DMS153 treated with DMSO at 0.1 percent for 48 hours (cell line): ENCODE measurements at regions not wholly inside any gene's neighbourhood (a gene's known extent, or its start where the extent isn't known, plus 50 kb on each side); places are given as distances from the start of the nearest gene placed in this dataset.
"Not testable (repeated sequence)": the region's sequence is repeated elsewhere in the genome, so short reads cannot be mapped to it uniquely, and the experiment has no call there.

Experiments
- DNase-seq: peaks from one replicate; lab custom pipeline; 2025; ENCODE audit not compliant: unreplicated experiment; lab: John Stamatoyannopoulos, UW

DNA sequence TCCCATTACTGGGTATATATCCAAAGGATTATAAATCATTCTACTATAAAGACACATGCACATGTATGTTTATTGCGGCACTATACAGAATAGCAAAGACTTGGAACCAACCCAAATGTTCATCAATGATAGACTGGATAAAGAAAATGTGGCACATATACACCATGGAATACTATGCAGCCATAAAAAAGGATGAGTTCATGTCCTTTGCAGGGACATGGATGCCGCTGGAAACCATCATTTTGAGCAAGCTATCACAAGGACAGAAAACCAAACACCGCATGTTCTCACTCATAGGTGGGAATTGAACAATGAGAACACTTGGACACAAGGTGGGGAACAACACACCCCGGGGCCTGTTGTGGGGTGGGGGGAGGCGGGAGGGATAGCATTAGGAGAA is 57.0 kb upstream of the NEUROD1 start:
- DNase-seq = not testable (repeated sequence)

DNA sequence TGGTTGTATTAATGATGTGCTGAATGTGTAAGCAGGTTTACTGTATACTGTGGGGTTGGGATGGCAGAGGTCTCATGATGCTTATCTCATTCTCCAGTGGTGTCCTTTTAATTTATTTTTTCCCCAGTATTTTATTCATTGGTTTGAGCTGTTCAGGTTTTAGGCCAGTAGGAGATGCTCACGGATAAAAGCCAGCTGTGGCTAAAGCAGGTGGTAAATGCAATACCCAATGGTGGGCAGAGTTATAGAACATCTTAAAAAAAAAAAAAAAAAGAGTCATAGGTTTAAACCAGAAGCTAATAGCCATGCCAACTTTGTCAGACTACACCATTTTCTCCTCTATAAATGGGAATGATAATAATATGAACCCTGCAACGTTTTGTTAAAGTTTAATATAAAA is 57.8 kb upstream of the NEUROD1 start:
- DNase-seq = no peak

DNA sequence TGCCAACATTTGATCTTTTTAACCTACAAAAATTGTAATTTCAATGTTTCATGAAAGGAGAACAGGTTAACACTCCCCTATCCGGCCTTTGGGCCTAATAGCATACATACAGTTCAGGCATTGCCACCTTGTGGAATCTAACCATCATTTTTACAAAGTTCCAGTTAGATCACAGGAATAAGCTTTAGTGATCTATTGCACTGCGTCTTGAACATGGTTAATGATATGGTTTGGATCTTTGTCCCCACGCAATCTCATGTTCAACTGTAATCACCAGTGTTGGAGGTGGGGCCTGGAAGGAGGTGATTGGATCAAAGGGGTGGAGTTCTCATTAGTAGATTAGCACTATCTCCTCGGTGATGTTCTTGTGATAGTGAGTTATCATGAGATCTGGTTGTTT is 58.2 kb upstream of the NEUROD1 start:
- DNase-seq = no peak

DNA sequence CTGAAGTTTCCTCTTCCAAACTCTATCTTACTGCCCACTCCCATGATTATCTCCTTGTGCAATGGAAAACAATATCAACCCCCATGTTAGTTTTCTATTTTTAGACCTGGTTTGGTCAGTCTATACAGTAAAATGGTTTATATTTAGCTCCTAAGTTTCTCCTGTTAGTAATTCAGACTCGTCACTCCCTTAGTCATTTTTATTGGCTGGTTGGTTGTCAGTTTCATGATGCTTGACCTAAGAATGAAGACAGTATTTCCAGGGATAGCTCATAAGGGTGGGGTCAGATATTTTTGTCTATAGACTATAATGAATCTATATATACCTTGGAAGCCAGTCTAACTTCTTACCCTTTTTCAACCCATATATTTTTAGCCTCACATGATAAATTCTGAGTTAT is 61.4 kb upstream of the NEUROD1 start:
- no peak for DNase-seq

DNA sequence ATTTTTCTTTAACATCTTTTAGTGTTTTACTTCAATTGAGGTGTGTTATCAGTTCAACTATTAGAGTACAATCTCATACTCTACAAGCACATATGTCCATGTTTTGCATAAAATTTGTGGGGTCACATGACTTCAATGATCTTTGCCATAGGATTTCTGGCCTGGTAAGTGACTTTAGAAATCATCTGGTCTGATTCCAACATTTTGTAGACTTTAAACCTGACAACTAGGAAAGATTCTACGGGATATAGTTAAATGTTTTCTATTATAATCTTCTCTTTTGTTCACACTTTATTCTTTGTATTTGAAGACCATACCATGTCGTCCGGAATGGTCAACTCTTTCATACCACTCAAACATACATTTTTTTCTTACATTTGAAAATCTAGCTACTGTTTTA is 62.0 kb upstream of the NEUROD1 start:
- no peak for DNase-seq

DNA sequence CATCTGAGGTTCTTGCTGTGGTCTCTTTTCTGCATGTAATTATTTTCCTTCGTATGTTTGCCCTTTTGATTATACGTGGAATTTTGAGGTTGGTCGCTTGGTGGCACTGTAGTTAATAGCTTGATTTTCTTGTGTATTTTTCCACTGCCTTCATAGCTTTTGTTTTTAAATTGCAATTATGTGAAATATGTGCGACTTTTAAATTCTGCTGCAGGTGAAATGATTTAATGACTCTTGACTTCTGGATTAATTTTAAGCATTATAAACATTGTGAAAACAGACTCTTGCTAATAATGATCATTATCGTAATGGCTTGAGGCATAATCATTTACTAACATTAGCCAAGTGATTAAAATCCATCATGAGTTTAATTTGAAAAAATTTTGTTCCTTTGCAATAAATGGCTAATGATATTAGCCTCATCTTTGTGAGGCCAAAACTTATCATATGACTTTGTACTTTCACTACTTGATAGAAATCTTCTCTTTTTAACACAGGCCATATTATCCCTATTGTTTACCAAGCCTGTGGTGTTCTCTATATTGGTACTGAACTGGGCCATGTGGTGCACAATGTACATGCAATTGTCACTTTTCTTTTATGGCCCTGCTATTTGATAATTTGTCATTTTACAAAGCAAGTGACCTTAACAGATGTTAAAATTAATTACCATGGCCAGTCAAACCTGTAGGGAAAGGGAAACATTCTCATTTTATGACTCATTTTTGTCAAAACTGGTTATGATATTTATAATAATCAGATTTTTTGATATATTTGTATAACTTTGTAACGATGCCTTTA is 62.8 kb upstream of the NEUROD1 start:
- DNase-seq = peak; percentile 48

DNA sequence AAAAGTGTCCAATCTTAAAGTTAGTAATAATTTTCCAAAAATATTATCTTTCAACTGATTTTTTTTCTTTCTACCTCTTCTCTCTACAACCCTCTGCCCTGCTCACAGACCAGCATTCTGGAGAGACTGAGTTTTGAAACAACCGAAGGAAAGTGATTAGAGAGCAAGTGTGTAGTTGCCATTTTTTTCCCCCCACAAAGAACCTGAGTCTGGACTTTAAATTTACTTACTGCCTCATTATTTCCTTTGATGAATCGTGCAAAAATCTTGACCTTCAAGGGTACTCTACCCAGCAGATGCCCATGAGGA is 63.4 kb upstream of the NEUROD1 start:
- no peak for DNase-seq

DNA sequence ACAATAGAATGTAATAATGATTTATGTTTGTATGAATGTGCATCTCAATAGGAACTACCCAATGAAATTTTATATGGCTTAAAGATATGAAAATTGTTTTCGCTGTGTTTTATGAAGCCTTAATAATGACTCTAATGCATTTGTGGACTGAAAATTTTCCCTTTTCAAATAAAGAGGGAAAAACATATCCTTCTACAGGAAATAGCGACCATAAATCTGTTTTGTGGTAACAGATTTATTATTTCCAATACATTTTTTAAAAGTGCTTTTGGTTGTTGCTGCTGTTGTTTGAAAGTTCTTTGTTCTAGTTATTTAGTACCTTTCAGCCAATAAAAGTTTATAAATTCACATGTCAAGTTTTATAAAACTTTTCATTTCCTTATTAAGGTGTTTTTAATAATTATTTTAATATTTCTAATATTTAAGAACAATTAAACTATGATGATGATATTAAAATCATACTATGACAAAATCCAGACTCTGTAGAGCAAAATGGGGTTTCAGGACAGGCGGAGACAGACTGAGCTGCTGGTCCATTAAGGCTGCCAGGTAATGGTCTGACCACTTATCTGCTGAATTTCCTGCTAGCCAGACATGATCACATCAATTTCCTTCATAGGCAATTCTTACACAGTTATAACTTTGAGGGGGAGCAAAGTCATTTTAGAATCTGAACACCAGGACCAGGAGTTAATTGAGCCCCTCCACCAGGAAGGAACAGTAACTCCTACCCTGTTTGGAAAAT is 65.7 kb upstream of the NEUROD1 start:
- DNase-seq = no peak

DNA sequence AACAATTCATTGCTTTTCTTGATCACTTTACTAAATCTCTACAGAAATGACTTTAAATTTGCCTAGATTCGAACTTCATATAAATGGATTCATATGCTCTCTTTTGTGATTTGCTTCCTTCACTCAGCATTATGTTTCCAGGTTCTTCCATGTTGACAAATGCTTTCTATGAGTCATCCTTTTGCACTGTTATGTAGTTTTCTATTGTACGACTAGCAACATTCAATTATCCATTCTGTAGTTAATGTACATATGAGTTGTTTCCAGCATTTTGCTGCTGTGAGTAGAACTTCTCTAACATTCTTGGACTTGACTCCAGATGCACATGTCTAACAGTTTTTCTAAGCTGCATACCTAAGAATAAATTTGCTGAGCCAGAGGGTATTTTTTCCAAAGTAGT is 66.5 kb upstream of the NEUROD1 start:
- no peak for DNase-seq

DNA sequence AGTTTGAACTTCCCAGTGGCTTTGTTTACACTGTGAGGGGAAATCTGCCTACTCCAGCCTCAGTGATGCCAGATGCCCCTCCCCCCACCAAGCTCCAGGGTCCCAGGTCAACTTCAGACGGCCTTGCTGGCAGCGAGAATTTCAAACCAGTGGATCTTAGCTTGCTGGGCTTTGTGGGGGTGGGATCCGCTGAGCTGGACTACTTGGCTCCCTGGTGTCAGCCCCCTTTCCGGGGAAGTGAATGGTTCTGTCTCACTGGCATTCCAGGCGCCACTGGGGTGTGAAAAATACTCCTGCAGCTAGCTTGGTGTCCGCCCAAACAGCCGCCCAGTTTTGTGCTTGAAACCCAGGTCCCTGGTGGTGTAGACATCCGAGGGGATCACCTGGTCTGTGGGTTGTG is 70.0 kb upstream of the NEUROD1 start:
- DNase-seq = no peak

DNA sequence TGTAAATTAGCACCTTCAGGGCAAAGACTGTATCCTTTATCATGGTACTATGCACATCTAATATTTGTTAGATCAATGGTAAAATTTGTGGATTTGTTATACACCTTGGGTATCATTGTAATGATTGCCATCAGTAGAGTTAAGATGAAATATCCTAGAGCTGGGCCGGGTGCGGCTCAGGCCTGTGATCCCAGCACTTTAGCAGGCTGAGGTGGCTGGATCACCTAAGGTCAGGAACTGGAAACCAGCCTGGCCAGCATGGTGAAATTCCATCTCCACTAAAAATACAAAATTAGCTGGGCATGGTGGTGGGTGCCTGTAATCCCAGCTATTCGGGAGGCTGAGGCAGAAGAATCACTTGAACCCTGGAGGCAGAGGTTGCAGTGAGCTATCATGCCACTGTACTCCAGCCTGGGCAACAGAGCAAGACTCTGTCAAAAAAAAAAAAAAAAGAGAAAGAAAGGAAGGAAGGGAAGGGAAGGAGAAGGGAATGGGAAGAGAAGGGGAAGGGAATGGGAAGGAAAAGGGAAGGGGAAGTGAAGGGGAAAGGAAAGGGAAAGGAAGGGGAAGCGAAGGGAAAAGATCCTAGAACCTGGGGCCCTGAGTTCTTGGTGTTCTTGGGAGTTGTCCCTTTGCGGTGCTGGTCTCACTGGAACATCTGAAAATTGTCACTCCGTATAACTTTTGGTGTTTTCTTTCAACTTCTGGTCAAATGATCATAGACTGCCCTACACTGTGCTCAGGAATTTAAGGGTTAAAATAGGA is 71.1 kb upstream of the NEUROD1 start:
- no peak for DNase-seq

DNA sequence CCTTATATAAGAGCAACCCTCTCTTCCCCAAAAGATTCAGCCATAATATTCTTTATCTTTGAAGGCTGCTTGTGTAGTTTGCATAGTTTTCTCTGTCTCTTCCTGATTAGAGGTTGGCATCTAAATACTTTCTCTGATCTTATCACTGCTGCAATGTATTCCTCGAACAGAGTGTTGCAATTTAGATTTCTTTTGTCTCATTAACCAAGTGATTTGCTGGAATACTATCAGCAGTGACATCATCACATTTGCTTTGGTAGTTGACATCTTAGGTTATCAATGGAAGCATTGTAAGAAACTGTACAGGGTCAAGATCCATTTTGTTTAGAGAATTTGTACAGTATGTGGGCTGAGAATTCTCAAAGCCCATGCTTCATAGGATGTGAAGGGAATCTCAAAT is 72.0 kb upstream of the NEUROD1 start:
- DNase-seq = no peak

DNA sequence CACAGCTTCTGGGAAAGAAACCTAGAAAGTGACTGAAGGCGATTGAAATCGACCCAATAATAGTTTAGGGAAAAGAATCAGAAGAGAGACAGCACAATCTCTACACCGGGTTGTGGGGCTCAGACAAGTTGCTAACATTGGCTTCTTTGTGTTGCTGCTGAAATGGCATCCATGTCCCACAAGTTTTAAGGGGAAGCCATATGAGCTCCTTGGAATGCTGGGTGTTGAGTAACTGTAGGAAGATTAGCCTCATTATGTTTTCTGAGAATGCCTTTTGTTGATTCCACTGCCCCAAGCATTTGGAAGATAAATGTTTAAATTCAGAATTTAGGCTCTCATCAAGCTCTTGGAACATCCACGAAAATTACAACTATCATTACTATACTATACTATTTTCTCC is 73.4 kb upstream of the NEUROD1 start:
- DNase-seq = no peak

DNA sequence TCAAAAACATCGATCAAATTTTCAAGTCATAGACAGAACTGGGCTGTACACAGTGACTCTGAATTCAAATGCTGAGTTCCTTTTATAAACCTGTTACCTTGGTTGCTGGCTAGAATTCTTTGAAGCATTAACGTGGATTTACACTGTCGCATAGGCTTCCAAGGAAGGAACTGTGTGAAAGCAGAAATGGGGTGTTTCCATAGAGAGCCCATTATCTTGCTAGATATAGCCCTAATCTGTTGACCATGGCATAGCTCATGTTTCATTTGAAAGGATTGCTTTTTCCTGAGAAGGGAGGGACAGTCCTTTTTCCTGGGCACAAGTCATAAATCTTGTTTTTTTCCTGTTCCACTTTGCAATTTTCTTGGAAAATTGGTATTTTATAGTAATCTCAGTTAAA is 73.8 kb upstream of the NEUROD1 start:
- no peak for DNase-seq

DNA sequence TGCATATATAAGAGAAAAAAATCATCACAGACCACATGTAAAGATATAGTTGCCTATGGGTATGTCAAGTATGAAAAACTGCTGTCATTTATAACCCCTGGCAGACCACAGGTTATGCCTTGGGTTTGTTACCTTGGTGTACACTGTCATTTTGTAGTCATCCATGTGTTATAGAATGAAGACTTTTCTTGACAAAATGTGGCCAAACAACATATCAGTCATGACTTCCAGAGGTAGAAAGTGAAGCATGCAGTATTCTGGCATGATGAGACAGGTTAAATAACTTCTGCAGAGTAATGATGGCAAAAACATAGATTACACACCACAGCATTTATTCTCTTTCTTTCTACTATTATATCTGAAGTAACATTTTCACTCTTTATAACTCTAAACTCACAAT is 74.9 kb upstream of the NEUROD1 start:
- DNase-seq = no peak

DNA sequence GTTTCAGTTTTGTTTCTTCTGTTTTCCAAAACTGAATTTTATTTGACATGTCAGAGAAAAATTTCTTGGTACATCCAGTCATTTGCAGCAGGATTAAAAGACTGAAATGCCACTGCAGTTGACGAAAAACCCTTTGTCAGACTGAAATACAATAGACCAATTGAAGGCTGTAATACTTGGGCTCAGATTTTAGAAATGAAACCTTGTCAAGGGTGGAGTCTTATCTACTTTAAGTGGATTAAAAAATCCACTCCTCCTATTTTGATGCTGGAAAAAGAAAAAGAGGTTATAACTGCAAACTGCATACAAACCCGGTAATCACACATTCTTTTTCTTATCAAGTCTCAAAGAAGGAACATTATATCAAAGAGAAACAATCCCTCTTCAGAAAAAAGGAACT is 80.2 kb upstream of the NEUROD1 start:
- no peak for DNase-seq

DNA sequence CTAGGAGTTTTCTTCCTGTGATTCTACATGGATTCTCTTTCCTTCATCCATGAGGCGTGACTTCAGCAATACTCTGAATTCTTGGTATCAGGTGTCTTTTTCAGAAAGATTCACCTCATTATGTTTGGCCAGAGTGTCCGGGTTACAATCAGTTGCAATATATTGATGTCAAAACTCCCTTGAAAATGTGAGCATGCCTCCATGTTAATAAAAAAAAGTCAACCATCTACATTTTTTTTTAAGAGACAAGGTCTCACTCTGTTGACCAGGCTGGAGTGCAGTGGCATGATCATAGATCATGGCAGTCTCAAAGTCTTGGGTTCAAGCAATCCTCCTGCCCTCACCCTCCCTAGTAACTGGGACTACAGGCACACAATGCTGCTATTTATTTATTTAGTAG is 80.9 kb upstream of the NEUROD1 start:
- DNase-seq = no peak

DNA sequence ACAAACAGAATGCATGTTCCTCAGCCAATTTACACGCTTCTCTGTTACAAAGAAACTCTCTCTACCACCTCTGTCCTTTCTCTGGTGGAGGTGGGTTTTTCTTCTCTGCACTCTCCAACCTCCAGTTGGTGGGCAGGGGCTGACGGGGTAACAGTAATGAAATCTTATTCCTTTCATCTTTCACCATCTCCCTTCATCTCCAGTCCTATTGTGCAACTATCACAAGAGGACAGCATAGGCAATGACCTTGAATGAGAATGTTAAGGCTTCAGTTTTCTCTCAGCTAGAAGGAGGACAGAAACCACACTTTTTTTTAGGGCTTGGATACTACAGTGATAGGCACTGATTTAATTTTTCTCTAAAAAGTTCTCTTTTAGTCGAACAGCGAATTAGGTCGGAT is 81.7 kb upstream of the NEUROD1 start:
- DNase-seq = no peak

DNA sequence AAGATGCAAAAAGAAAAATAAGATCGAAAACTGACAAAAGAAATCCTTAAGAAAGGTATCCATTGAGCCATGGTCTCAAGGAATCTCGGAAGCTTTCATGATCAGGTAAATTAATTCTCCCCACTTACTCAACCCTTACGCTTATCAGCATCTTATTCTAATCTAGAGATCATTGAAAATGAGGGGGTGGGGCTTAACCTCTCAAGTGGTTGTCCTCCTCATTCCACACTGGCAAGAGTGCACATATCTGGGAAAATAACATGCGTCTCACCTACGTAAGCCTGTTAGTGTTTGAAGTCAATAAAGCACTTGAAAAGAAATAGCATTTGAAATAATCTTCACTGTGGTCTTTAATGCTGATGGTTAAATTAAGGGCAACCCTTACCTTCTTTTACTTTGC is 82.5 kb upstream of the NEUROD1 start:
- no peak for DNase-seq

DNA sequence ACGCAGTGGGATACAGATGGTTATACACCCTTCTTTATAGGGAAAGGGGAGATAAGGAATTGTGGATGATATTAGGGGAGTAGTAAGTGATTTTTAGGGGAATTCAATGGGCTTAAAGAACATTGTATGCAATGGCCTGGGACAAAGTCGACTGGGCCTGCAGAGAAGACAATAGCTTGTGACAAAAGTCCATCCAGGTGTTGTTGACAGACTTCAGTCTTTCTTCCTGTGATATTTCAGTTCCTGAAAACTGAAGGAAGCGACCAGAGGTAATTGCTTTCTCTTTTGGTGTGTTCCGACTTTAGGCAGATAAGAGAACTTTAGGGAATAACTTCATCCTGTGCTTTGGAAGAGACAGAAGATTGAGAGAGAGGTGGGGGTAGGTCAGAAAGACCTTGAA is 83.1 kb upstream of the NEUROD1 start:
- DNase-seq = no peak

DNA sequence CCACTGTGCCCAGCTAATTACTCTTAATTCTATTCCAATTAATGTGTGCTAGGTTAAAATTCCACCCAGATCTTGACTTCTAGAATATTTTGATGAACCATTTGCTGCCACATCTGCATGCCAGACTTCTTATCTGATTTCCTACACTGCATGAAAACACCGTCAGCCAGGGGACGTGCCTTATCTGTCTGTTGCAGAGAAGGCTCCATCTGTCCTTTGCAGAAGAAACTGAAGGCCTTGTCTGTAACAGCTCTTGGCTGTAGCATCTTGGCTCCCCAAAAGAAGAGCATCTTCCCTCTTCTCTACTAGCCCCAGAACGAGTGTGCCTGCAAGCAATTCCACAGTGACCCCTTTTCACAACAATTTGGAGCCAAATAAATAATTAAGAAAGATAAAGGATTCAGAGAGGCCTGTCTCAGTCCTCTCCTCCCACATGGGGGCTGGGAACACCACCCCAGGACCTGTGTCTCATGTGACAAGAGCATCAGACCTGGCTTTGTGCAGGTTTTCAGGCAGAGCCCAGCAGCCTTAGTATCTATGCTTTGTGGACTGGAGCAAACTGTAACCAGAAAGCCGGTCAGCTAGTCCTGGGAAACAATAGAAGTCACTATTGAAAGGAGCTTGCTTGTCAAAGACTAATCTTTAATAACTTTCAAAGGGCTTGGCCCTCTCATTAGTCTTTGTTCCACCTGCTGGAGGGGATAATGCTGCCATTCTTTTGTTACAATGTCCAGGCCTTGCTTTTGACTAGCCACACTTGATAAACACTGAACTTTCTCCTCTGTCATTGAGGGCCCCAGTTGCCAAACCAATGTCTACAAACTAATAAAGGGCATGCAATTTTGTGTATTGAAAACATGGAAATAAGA is 84.0 kb upstream of the NEUROD1 start:
- no peak for DNase-seq
